CD14-positive monocyte (primary cell): ENCODE measurements at regions not wholly inside any gene's neighbourhood (a gene's known extent, or its start where the extent isn't known, plus 50 kb on each side); places are given as distances from the start of the nearest gene placed in this dataset.
"Not testable (repeated sequence)": the region's sequence is repeated elsewhere in the genome, so short reads cannot be mapped to it uniquely, and the experiment has no call there.

Experiments used
- DNase-seq, 3 donors: peaks; one replicate each; pipeline ENCODE4 v3.0.0-alpha.2; 2011 to 2022
- H2AFZ ChIP-seq: 2 replicates; pipeline ENCODE4 v1.6.0; 2012; ENCODE audit warnings: mild to moderate bottlenecking, low read depth, low read length, inconsistent platforms; ENCODE audit not compliant: insufficient read depth, poor library complexity, severe bottlenecking
- H3K27ac ChIP-seq, 2 donors: 1 replicate in 1 of 2; 2 replicates in 1 of 2; pipeline ENCODE4 v1.5.1; 2012 to 2013; ENCODE audit warnings: low read length in 2 of 2, control low read depth in 1 of 2, inconsistent platforms in 1 of 2, low read depth in 1 of 2, mild to moderate bottlenecking in 1 of 2
- H3K27me3 ChIP-seq, 2 donors: one replicate each; pipeline versions ENCODE4 v1.6.0 to v1.6.1; 2011 to 2013; ENCODE audit warnings: low read length in 2 of 2; ENCODE audit not compliant: control insufficient read depth in 2 of 2, insufficient read depth in 2 of 2
- H3K36me3 ChIP-seq, 2 donors: replicated peaks in 1 of 2; 1 replicate in 1 of 2; 2 replicates in 1 of 2; pipeline versions ENCODE4 v1.5.1 to v1.6.1; 2012 to 2013; ENCODE audit warnings: low read length in 2 of 2, control low read depth in 1 of 2, inconsistent platforms in 1 of 2, mild to moderate bottlenecking in 1 of 2; ENCODE audit not compliant: insufficient read depth in 2 of 2, control insufficient read depth in 1 of 2
- H3K4me1 ChIP-seq, 2 donors: 1 replicate in 1 of 2; 2 replicates in 1 of 2; pipeline versions ENCODE4 v1.5.1 to v1.6.1; 2012 to 2013; ENCODE audit warnings: low read length in 2 of 2, control low read depth in 1 of 2, inconsistent platforms in 1 of 2, mild to moderate bottlenecking in 1 of 2, moderate library complexity in 1 of 2; ENCODE audit not compliant: insufficient read depth in 2 of 2, control insufficient read depth in 1 of 2
- H3K4me2 ChIP-seq: replicated peaks from 2 replicates; pipeline ENCODE3; 2012; ENCODE audit warnings: low read length, moderate library complexity, mild to moderate bottlenecking; ENCODE audit not compliant: poor library complexity, severe bottlenecking; ENCODE audit errors: extremely low read depth
- H3K4me3 ChIP-seq, 3 experiments: fragments of 200-600 bp in 1 of 3; sonication (generic) in 1 of 3; replicated peaks in 1 of 3; 1 replicate in 2 of 3; 2 replicates in 1 of 3; pipeline ENCODE4 v1.5.1; 2011 to 2013; ENCODE audit warnings: low read length in 3 of 3, mild to moderate bottlenecking in 3 of 3, control low read depth in 2 of 3, low read depth in 2 of 3, inconsistent platforms in 1 of 3, moderate library complexity in 1 of 3
- H3K79me2 ChIP-seq: 2 replicates; pipeline ENCODE4 v1.6.0; 2012; ENCODE audit warnings: mild to moderate bottlenecking, control low read depth, inconsistent platforms, low read length, moderate library complexity; ENCODE audit not compliant: insufficient read depth
- H3K9ac ChIP-seq: 2 replicates; pipeline ENCODE4 v1.6.0; 2017; ENCODE audit warnings: low read length, mild to moderate bottlenecking; ENCODE audit not compliant: insufficient read depth, poor library complexity, severe bottlenecking
- H3K9me3 ChIP-seq, 2 donors: replicated peaks in 1 of 2; 1 replicate in 1 of 2; 2 replicates in 1 of 2; pipeline versions ENCODE4 v1.5.1 to v1.6.1; 2012 to 2013; ENCODE audit warnings: low read length in 2 of 2, control low read depth in 1 of 2; ENCODE audit not compliant: control insufficient read depth in 1 of 2, insufficient read depth in 1 of 2
- H4K20me1 ChIP-seq: 2 replicates; pipeline ENCODE4 v1.6.0; 2012; ENCODE audit warnings: mild to moderate bottlenecking, low read length, control low read depth, moderate library complexity; ENCODE audit not compliant: insufficient read depth
- H3K27ac Mint-ChIP-seq, 7 donors: one replicate each; pipeline ENCODE4 v1.8.0; 2020; ENCODE audit warnings: mild to moderate bottlenecking in 7 of 7, mixed read lengths in 7 of 7, moderate library complexity in 6 of 7, inconsistent platforms in 2 of 7
- H3K27me3 Mint-ChIP-seq, 3 donors: one replicate each; pipeline ENCODE4 v1.8.0; 2021 to 2022; ENCODE audit warnings: low read depth in 3 of 3, mild to moderate bottlenecking in 3 of 3, mixed read lengths in 3 of 3, moderate library complexity in 3 of 3, inconsistent platforms in 1 of 3
- H3K36me3 Mint-ChIP-seq, 2 donors: one replicate each; pipeline ENCODE4 v1.8.0; 2020; ENCODE audit warnings: mixed read lengths in 2 of 2, inconsistent platforms in 1 of 2, mild to moderate bottlenecking in 1 of 2
- H3K4me1 Mint-ChIP-seq: one replicate; pipeline ENCODE4 v1.8.0; 2020; ENCODE audit warnings: mild to moderate bottlenecking, mixed read lengths
- H3K4me3 Mint-ChIP-seq, 2 donors: one replicate each; pipeline ENCODE4 v1.8.0; 2020; ENCODE audit warnings: mild to moderate bottlenecking in 2 of 2, mixed read lengths in 2 of 2, moderate library complexity in 1 of 2
- H3K9me3 Mint-ChIP-seq, 7 donors: one replicate each; pipeline ENCODE4 v1.8.0; 2020 to 2022; ENCODE audit warnings: mixed read lengths in 7 of 7, mild to moderate bottlenecking in 6 of 7, moderate library complexity in 6 of 7, inconsistent platforms in 2 of 7
- CTCF ChIP-seq: fragments of 200-600 bp; IDR thresholded peaks from one replicate; pipeline ENCODE4 v1.8.0; 2022; ENCODE audit warnings: antibody characterized with exemption, mild to moderate bottlenecking
- WGBS: methylation state at CpG from one replicate; pipeline ENCODE4 v1.1.5; 2013; ENCODE audit warnings: missing lambda C conversion rate; ENCODE audit not compliant: insufficient coverage; 5-methylcytosine and 5-hydroxymethylcytosine counted together
- intact Hi-C, 2 donors: fragments of 100-400 bp; cut with micrococcal nuclease; formaldehyde crosslinking; loops; one replicate each; pipeline versions ENCODE4 v1.15.0 to v1.15.1; 2023

GRCh38 chr2:175597286-175597685 is 404.8 kb downstream of the LNPK start:
- Histone ChIP-seq H3K4me1 (no peaks in the 10 kb centered on the region), H3K27me3 (no peaks in the 10 kb centered on the region), H3K79me2 (no peaks in the 10 kb centered on the region), H3K9ac (no peak overlapping the region), H3K9me3 (no peaks in the 10 kb centered on the region), H3K36me3 (no peaks in the 10 kb centered on the region), H3K27ac (no peak overlapping the region), H4K20me1 (no peaks in the 10 kb centered on the region), H3K4me3 (no peak overlapping the region), H3K4me2 (no peak overlapping the region), H2AFZ (no peak overlapping the region)
- no peaks in the 10 kb centered on the region for H3K4me1 Mint-ChIP-seq
- H3K4me3 Mint-ChIP-seq = no peak overlapping the region
- intact Hi-C loops = no loop called here
- H3K27ac Mint-ChIP-seq = no peak overlapping the region
- no peak for DNase-seq
- H3K27me3 Mint-ChIP-seq = no peaks in the 10 kb centered on the region
- peaks cover 0 to 7% (median 6%) of the 10 kb centered on the region in 7 donors for H3K9me3 Mint-ChIP-seq
- no peak for TF ChIP-seq CTCF
- H3K36me3 Mint-ChIP-seq = no peaks in the 10 kb centered on the region

GRCh38 chr2:175595139-175595538 is 406.9 kb downstream of the LNPK start:
- H3K9ac ChIP-seq = no peak overlapping the region
- H3K4me1 ChIP-seq = no peaks in the 10 kb centered on the region
- Mint-ChIP-seq H3K4me1 (no peaks in the 10 kb centered on the region), H3K9me3 (peaks cover 0 to 10% (median 5%) of the 10 kb centered on the region in 7 donors), H3K4me3 (no peak overlapping the region), H3K27ac (no peak overlapping the region), H3K36me3 (no peaks in the 10 kb centered on the region), H3K27me3 (no peaks in the 10 kb centered on the region)
- no peak overlapping the region for H3K4me2 ChIP-seq
- H3K27ac ChIP-seq = no peak overlapping the region
- H2AFZ ChIP-seq = no peak overlapping the region
- no peaks in the 10 kb centered on the region for H3K79me2 ChIP-seq
- TF ChIP-seq CTCF = no peak
- intact Hi-C loops = no loop called here
- no peaks in the 10 kb centered on the region for H4K20me1 ChIP-seq
- no peaks in the 10 kb centered on the region for H3K27me3 ChIP-seq
- no peak for DNase-seq
- 100% methylated on average over 1 of the region's 4 CpGs for WGBS
- no peak overlapping the region for H3K4me3 ChIP-seq
- H3K9me3 ChIP-seq = no peaks in the 10 kb centered on the region
- H3K36me3 ChIP-seq = no peaks in the 10 kb centered on the region

GRCh38 chr2:175593686-175594525 is 408.2 kb downstream of the LNPK start:
- WGBS = 95% methylated on average over 27 of the region's 32 CpGs
- H4K20me1 ChIP-seq, H3K27me3 Mint-ChIP-seq, H3K27ac Mint-ChIP-seq, H2AFZ ChIP-seq, H3K9ac ChIP-seq, H3K36me3 ChIP-seq, H3K4me1 ChIP-seq, H3K79me2 ChIP-seq, DNase-seq, H3K36me3 Mint-ChIP-seq, H3K4me1 Mint-ChIP-seq, H3K4me3 ChIP-seq, H3K27me3 ChIP-seq, H3K4me2 ChIP-seq, H3K4me3 Mint-ChIP-seq, H3K9me3 ChIP-seq, intact Hi-C loops, H3K27ac ChIP-seq: not testable (repeated sequence)
- peaks cover 0 to 10% (median 5%) of the 10 kb centered on the region in 7 donors for H3K9me3 Mint-ChIP-seq
